ENCODE measurements at regions not wholly inside any gene's neighbourhood (a gene's known extent, or its start where the extent isn't known, plus 50 kb on each side); places are given as distances from the start of the nearest gene placed in this dataset.

- no TSS peak for BruUV-seq (replicated peaks)
- Histone ChIP-seq H3K9me1 (replicated peaks; ENCODE audit: control insufficient read depth, extremely low read depth, insufficient read depth, low read length) (no peaks in the 10 kb centered on the region), H3K36me3 (ENCODE audit: control insufficient read depth in 2 of 2, extremely low read depth in 1 of 2, insufficient read depth in 2 of 2, low read length in 2 of 2) (no peaks in the 10 kb centered on the region), H3K4me1 (ENCODE audit: control insufficient read depth, extremely low read depth, insufficient read depth, low read length) (no peaks in the 10 kb centered on the region), H3K27me3 (ENCODE audit: control insufficient read depth in 2 of 2, insufficient read depth in 2 of 2, low read length in 2 of 2) (no peaks in the 10 kb centered on the region), H3K27ac (ENCODE audit: insufficient read depth, low read depth, low read length) (no peak overlapping the region), H2AFZ (ENCODE audit: low read depth, low read length) (no peak overlapping the region), H3K9ac (replicated peaks; ENCODE audit: extremely low read depth, insufficient read depth, low read length) (no peak overlapping the region), H4K20me1 (replicated peaks; ENCODE audit: control insufficient read depth, extremely low read depth, insufficient read depth, low read length) (no peaks in the 10 kb centered on the region), H3K9me3 (replicated peaks; ENCODE audit: control insufficient read depth, insufficient read depth, low read length) (no peaks in the 10 kb centered on the region), H3K4me3 (replicated peaks in 1 of 3; ENCODE audit: insufficient read depth in 1 of 3, low read depth in 1 of 3, low read length in 3 of 3) (no peak overlapping the region), H3K79me2 (ENCODE audit: control insufficient read depth, insufficient read depth, low read length) (no peaks in the 10 kb centered on the region), H3K4me2 (ENCODE audit: insufficient read depth, low read length) (no peak overlapping the region)
- dilution Hi-C loops (cut with MboI; ENCODE audit: extremely low pct_ligation_motif_present, low sequenced_read_pairs), result no loop called here
- CTCF ChIA-PET, result no interaction called here
- POLR2A ChIA-PET, result no interaction called here
- no peak for FAIRE-seq
- intact Hi-C loops (cut with micrococcal nuclease), result no loop called here
- no peak for DNase-seq (ENCODE audit: low read depth, low spot score)
- TF ChIP-seq FOS (IDR thresholded peaks at IDR 0.05; ENCODE audit: borderline replicate concordance, insufficient read depth, low read length), result no peak
- TF ChIP-seq JUN (IDR thresholded peaks at IDR 0.05; ENCODE audit: borderline replicate concordance, insufficient read depth, insufficient read length, low read depth), result no peak
- TF ChIP-seq MAX (IDR thresholded peaks at IDR 0.05; ENCODE audit: insufficient read depth, insufficient read length), result no peak
- TF ChIP-seq MYC (IDR thresholded peaks at IDR 0.05; ENCODE audit: low read depth, low read length), result no peak
These were observed 1289.9 kb upstream of the B3GALT2 start for GRCh38 chr1:194476351-194476750.

GRCh38 chr1:194474701-194475100 is 1288.3 kb upstream of the B3GALT2 start:
- no peak overlapping the region for H3K9ac ChIP-seq (replicated peaks; ENCODE audit: extremely low read depth, insufficient read depth, low read length)
- no peaks in the 10 kb centered on the region for H3K9me1 ChIP-seq (replicated peaks; ENCODE audit: control insufficient read depth, extremely low read depth, insufficient read depth, low read length)
- no peaks in the 10 kb centered on the region for H4K20me1 ChIP-seq (replicated peaks; ENCODE audit: control insufficient read depth, extremely low read depth, insufficient read depth, low read length)
- POLR2A ChIA-PET, result no interaction called here
- no peaks in the 10 kb centered on the region for H3K4me1 ChIP-seq (ENCODE audit: control insufficient read depth, extremely low read depth, insufficient read depth, low read length)
- H3K79me2 ChIP-seq (ENCODE audit: control insufficient read depth, insufficient read depth, low read length), result no peaks in the 10 kb centered on the region
- DNase-seq (ENCODE audit: low read depth, low spot score), result no peak
- dilution Hi-C loops (cut with MboI; ENCODE audit: extremely low pct_ligation_motif_present, low sequenced_read_pairs) (no loop called here), intact Hi-C loops (cut with micrococcal nuclease) (no loop called here)
- TF ChIP-seq CTCF (IDR thresholded peaks at IDR 0.05; ENCODE audit: extremely low read depth in 1 of 2, insufficient read depth in 1 of 2, low read depth in 1 of 2, low read length in 2 of 2) (no peak), GATA2 (IDR thresholded peaks at IDR 0.05; ENCODE audit: insufficient read depth, insufficient read length, low read depth, low read length) (no peak), MAX (IDR thresholded peaks at IDR 0.05; ENCODE audit: insufficient read depth, insufficient read length) (no peak), POLR2AphosphoS5 (IDR thresholded peaks at IDR 0.05; ENCODE audit: insufficient read depth, low read depth, low read length) (no peak), MYC (IDR thresholded peaks at IDR 0.05; ENCODE audit: low read depth, low read length) (no peak), EZH2 (IDR thresholded peaks at IDR 0.05; ENCODE audit: borderline replicate concordance, low read depth, low read length, severe bottlenecking) (no peak), POLR2A (IDR thresholded peaks at IDR 0.05; ENCODE audit: low read depth, low read length) (no peak), FOS (IDR thresholded peaks at IDR 0.05; ENCODE audit: borderline replicate concordance, insufficient read depth, low read length) (no peak), JUN (IDR thresholded peaks at IDR 0.05; ENCODE audit: borderline replicate concordance, insufficient read depth, insufficient read length, low read depth) (no peak)
- no peaks in the 10 kb centered on the region for H3K36me3 ChIP-seq (ENCODE audit: control insufficient read depth in 2 of 2, extremely low read depth in 1 of 2, insufficient read depth in 2 of 2, low read length in 2 of 2)
- BruUV-seq (replicated peaks), result no TSS peak
- H3K27me3 ChIP-seq (ENCODE audit: control insufficient read depth in 2 of 2, insufficient read depth in 2 of 2, low read length in 2 of 2), result no peaks in the 10 kb centered on the region
- no peak overlapping the region for H3K4me3 ChIP-seq (replicated peaks in 1 of 3; ENCODE audit: insufficient read depth in 1 of 3, low read depth in 1 of 3, low read length in 3 of 3)
- CTCF ChIA-PET, result no interaction called here
- no peak for FAIRE-seq
- H3K4me2 ChIP-seq (ENCODE audit: insufficient read depth, low read length), result no peak overlapping the region
- no peaks in the 10 kb centered on the region for H3K9me3 ChIP-seq (replicated peaks; ENCODE audit: control insufficient read depth, insufficient read depth, low read length)
- no peak overlapping the region for H2AFZ ChIP-seq (ENCODE audit: low read depth, low read length)
- H3K27ac ChIP-seq (ENCODE audit: insufficient read depth, low read depth, low read length), result no peak overlapping the region
